ENCODE measurements at regions not wholly inside any gene's neighbourhood (a gene's known extent, or its start where the extent isn't known, plus 50 kb on each side); places are given as distances from the start of the nearest gene placed in this dataset.

GRCh38 chr2:221051162-221051561 is 520.9 kb downstream of the EPHA4 start:
- Mint-ChIP-seq H3K27me3 (ENCODE audit: unreplicated experiment) (no peaks in the 10 kb centered on the region), H3K4me1 (ENCODE audit: low read depth, unreplicated experiment) (peaks cover 3% of the 10 kb centered on the region), H3K36me3 (ENCODE audit: unreplicated experiment) (no peaks in the 10 kb centered on the region), H3K9me3 (ENCODE audit: unreplicated experiment) (no peaks in the 10 kb centered on the region), H3K27ac (ENCODE audit: unreplicated experiment) (no peak overlapping the region), H3K4me3 (ENCODE audit: unreplicated experiment) (no peak overlapping the region)
- no peak for DNase-seq
- TF ChIP-seq, protein P1, sequence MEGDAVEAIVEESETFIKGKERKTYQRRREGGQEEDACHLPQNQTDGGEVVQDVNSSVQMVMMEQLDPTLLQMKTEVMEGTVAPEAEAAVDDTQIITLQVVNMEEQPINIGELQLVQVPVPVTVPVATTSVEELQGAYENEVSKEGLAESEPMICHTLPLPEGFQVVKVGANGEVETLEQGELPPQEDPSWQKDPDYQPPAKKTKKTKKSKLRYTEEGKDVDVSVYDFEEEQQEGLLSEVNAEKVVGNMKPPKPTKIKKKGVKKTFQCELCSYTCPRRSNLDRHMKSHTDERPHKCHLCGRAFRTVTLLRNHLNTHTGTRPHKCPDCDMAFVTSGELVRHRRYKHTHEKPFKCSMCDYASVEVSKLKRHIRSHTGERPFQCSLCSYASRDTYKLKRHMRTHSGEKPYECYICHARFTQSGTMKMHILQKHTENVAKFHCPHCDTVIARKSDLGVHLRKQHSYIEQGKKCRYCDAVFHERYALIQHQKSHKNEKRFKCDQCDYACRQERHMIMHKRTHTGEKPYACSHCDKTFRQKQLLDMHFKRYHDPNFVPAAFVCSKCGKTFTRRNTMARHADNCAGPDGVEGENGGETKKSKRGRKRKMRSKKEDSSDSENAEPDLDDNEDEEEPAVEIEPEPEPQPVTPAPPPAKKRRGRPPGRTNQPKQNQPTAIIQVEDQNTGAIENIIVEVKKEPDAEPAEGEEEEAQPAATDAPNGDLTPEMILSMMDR (IDR thresholded peaks at IDR 0.05; ENCODE audit: partially characterized antibody, unreplicated experiment): no peak

DNA sequence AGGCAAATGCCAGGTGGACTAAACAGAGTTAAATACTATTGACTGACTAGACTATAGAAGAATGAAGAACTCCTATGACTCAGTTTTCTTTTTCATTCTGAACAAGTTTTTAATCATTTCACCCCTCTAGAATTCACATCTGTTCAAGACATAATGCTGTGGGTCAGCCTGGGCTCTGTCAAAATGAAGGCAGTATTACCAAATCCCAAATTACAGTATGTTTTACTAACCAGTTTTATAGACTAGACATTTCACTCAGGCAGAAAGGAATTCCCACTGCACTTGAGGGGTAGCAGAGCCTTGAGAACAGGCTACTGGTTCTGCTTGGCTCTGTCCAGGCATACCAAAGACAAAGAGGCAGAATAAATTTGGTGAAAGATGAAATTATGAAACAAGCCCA is 511.7 kb downstream of the EPHA4 start:
- H3K27ac Mint-ChIP-seq (ENCODE audit: unreplicated experiment): no peak overlapping the region

DNA sequence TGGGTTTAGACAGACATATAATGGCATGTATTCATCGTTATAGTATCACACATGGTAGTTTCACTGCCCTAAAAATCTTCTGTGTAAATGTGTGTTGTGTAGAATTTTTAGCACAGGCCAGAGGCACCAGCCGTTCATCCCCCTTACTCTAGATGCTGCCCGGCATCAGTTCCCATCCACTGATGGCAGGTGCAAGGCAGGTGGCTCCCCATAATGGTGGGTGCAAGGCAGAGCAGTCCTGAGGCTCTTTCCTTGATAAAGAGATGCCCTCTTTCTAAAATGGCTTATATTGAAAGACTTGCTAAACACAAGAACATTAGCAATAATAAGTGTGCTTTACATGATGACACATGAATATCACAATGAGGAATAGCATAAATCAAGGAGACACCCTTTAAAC is 508.5 kb downstream of the EPHA4 start:
- no peak overlapping the region for H3K27ac Mint-ChIP-seq (ENCODE audit: unreplicated experiment)
- no peak overlapping the region for H3K4me3 Mint-ChIP-seq (ENCODE audit: unreplicated experiment)
- H3K36me3 Mint-ChIP-seq (ENCODE audit: unreplicated experiment): no peaks in the 10 kb centered on the region
- no peaks in the 10 kb centered on the region for H3K4me1 Mint-ChIP-seq (ENCODE audit: low read depth, unreplicated experiment)
- peaks cover 1% of the 10 kb centered on the region for H3K27me3 Mint-ChIP-seq (ENCODE audit: unreplicated experiment)
- peaks cover 2% of the 10 kb centered on the region for H3K9me3 Mint-ChIP-seq (ENCODE audit: unreplicated experiment)
- no peak for DNase-seq
- TF ChIP-seq, protein P1 (IDR thresholded peaks at IDR 0.05; ENCODE audit: partially characterized antibody, unreplicated experiment): no peak

More for the DNA sequence above, 511.7 kb downstream of the EPHA4 start:
- H3K36me3 Mint-ChIP-seq (ENCODE audit: unreplicated experiment): no peaks in the 10 kb centered on the region
- peaks cover 1% of the 10 kb centered on the region for H3K27me3 Mint-ChIP-seq (ENCODE audit: unreplicated experiment)
- peaks cover 4% of the 10 kb centered on the region for H3K9me3 Mint-ChIP-seq (ENCODE audit: unreplicated experiment)
- H3K4me3 Mint-ChIP-seq (ENCODE audit: unreplicated experiment): no peak overlapping the region
- no peak for DNase-seq
- TF ChIP-seq, protein P1 (IDR thresholded peaks at IDR 0.05; ENCODE audit: partially characterized antibody, unreplicated experiment): no peak
- H3K4me1 Mint-ChIP-seq (ENCODE audit: low read depth, unreplicated experiment): no peaks in the 10 kb centered on the region

GRCh38 chr2:221064058-221064854 is 507.8 kb downstream of the EPHA4 start:
- H3K4me3 Mint-ChIP-seq (ENCODE audit: unreplicated experiment): no peak overlapping the region
- H3K27me3 Mint-ChIP-seq (ENCODE audit: unreplicated experiment): no peaks in the 10 kb centered on the region
- DNase-seq: no peak

GRCh38 chr2:221064880-221065279 is 507.2 kb downstream of the EPHA4 start:
- Mint-ChIP-seq H3K27me3 (ENCODE audit: unreplicated experiment) (no peaks in the 10 kb centered on the region), H3K4me3 (ENCODE audit: unreplicated experiment) (no peak overlapping the region), H3K4me1 (ENCODE audit: low read depth, unreplicated experiment) (no peaks in the 10 kb centered on the region), H3K9me3 (ENCODE audit: unreplicated experiment) (no peaks in the 10 kb centered on the region), H3K36me3 (ENCODE audit: unreplicated experiment) (no peaks in the 10 kb centered on the region), H3K27ac (ENCODE audit: unreplicated experiment) (no peak overlapping the region)
- DNase-seq: no peak
- TF ChIP-seq, protein P1 (IDR thresholded peaks at IDR 0.05; ENCODE audit: partially characterized antibody, unreplicated experiment): no peak

More at GRCh38 chr2:221064058-221064854, 507.8 kb downstream of the EPHA4 start:
- Mint-ChIP-seq H3K27ac (ENCODE audit: unreplicated experiment) (no peak overlapping the region), H3K4me1 (ENCODE audit: low read depth, unreplicated experiment) (no peaks in the 10 kb centered on the region), H3K36me3 (ENCODE audit: unreplicated experiment) (no peaks in the 10 kb centered on the region), H3K9me3 (ENCODE audit: unreplicated experiment) (peaks cover under 1% of the 10 kb centered on the region)
- TF ChIP-seq, protein P1 (IDR thresholded peaks at IDR 0.05; ENCODE audit: partially characterized antibody, unreplicated experiment): no peak
